WI38 (cell line): ENCODE measurements at regions not wholly inside any gene's neighbourhood (a gene's known extent, or its start where the extent isn't known, plus 50 kb on each side); places are given as distances from the start of the nearest gene placed in this dataset.

Source experiments
- H3K4me3 ChIP-seq: 2 replicates; pipeline ENCODE4 v1.5.1; 2011; ENCODE audit warnings: low read depth, mild to moderate bottlenecking, control low read depth, low read length
- TF ChIP-seq, protein P1 (sequence below): IDR thresholded peaks from 2 replicates; pipeline ENCODE4 v1.5.1; 2012; ENCODE audit warnings: low read depth, mild to moderate bottlenecking, control low read depth, low read length

DNA sequence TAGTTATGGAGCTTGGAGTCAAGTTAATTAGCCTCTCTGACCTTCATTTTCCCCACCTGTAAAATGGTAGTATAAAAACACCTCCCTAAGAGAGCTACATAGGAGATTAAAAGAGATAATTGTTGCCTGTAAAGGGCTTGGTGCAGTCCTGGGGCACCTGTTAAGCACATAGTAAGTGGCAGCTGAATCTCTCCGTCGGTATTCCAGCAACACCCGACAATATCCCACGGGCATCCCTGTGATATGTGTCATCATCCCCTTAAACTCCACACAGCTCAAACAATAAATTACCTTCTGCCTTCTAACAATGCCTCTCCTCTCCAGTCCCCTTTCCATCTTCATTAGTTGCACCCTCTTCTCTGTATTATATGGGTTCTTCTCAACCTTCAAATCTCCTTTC, 121.5 kb downstream of the C11orf91 start:
- TF ChIP-seq, protein P1, sequence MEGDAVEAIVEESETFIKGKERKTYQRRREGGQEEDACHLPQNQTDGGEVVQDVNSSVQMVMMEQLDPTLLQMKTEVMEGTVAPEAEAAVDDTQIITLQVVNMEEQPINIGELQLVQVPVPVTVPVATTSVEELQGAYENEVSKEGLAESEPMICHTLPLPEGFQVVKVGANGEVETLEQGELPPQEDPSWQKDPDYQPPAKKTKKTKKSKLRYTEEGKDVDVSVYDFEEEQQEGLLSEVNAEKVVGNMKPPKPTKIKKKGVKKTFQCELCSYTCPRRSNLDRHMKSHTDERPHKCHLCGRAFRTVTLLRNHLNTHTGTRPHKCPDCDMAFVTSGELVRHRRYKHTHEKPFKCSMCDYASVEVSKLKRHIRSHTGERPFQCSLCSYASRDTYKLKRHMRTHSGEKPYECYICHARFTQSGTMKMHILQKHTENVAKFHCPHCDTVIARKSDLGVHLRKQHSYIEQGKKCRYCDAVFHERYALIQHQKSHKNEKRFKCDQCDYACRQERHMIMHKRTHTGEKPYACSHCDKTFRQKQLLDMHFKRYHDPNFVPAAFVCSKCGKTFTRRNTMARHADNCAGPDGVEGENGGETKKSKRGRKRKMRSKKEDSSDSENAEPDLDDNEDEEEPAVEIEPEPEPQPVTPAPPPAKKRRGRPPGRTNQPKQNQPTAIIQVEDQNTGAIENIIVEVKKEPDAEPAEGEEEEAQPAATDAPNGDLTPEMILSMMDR: no peak
- no peak overlapping the region for H3K4me3 ChIP-seq

DNA sequence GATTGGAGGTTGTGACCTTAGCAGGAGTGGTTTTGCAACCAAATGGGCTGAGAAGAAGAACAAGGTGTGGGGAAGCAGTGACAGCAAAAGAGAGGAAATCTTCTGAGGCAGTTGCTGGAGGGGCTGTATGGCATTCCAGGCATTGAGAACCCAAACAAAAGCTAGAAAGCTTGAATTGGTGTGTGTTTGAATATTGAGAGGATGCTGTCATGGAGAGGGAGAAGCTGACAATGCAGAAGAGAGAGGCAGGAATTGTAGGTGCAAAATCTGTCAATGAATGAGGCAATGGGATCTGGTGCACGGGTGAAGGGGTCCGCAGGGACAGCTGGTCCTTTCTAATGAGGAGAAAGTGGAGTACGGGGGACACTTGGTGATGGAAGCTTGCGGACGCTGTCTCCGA, 123.4 kb downstream of the C11orf91 start:
- H3K4me3 ChIP-seq: no peak overlapping the region
- TF ChIP-seq, protein P1: no peak

- H3K4me3 ChIP-seq: no peak overlapping the region
- TF ChIP-seq, protein P1: no peak
Observed at GRCh38 chr11:33575311-33575710, 125.3 kb downstream of the C11orf91 start.

GRCh38 chr11:33574331-33574730, 126.3 kb downstream of the C11orf91 start:
- H3K4me3 ChIP-seq: no peak overlapping the region
- TF ChIP-seq, protein P1: no peak

DNA sequence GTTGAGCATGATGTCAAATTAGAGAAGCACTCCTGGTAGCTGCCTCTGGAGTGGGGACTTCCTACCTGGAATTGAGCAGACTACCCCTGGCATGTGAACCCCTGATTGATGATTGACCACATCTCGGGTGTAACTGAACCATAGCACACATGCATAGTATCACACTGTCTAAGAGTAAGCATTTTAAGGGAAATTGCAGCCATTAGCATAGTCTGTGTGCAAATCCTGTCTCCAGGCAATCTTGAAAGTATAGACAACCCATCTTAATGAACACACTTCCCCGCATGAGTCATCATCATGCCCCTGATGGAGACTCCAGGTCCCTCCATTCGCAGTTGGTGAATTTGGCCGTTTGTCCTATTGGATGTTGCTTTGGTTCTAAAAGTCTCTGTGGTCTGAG, 131.3 kb downstream of the C11orf91 start:
- H3K4me3 ChIP-seq: no peak overlapping the region
- TF ChIP-seq, protein P1: no peak

- TF ChIP-seq, protein P1: no peak
- no peak overlapping the region for H3K4me3 ChIP-seq
Observed at GRCh38 chr11:33567004-33567403, 133.6 kb downstream of the C11orf91 start.

DNA sequence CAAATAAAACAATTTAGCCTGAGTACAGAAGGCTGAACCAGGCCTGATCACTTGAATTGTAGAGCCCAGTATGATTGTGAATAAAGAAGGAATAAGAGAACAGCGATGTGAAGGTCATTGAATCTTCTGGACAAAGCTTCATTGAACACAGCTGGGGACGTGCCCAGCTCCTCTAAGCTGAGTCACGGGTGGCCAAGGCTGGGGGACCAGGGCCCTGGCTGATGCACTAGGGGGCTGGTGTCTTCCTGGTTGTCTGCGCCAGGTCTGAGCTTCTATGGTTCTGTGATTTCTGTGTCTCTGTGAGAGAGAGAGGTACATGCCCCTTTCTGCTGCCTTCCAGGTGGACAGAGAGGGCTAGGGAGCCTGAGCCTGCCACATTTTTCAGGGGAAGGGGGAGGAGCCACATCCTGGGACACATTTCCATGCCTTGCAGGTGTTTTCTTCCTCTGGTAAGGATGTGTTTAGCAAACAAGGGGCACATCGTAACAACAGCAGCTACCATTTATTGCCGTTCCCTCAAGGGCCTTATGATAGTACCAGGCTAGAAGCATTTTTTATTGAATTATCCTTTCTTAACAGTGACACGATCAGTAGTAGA, 135.7 kb downstream of the C11orf91 start:
- H3K4me3 ChIP-seq: no peak overlapping the region
- TF ChIP-seq, protein P1: no peak
